Heart left ventricle (tissue), 13 donors: ENCODE measurements at regions not wholly inside any gene's neighbourhood (a gene's known extent, or its start where the extent isn't known, plus 50 kb on each side); places are given as distances from the start of the nearest gene placed in this dataset.

Experiments used
- CTCF ChIP-seq, 12 donors: fragments of 200-600 bp; sonication (generic) in 4 of 12; IDR thresholded peaks; one replicate each; pipeline versions ENCODE4 v1.5.0 to v1.8.0; 2018 to 2022; ENCODE audit warnings: antibody characterized with exemption in 12 of 12, mild to moderate bottlenecking in 5 of 12
- POLR2A ChIP-seq, 2 donors: fragments of 450-650 bp; IDR thresholded peaks; one replicate each; pipeline ENCODE4 v1.6.1; 2017; ENCODE audit warnings: antibody characterized with exemption in 2 of 2, mild to moderate bottlenecking in 2 of 2, moderate library complexity in 2 of 2
- donor health status: ischemic (EF 13 %, LVEDD 7.1; RV severe dilation, severe dysfunction).
- donor health status: DM: no; HTN: yes; CAD: no.
- donor health status: DM: no; HTN: no; CAD: no.
- donor health status: ischemic (EF 25% LVEDD 6.9; RV normal size, moderate dysfunction).
- donor health status: ischemic (EF 25% LVEDD 5.7; RV mildly dilated, moderate dysfunction).
- donor health status: ischemic (EF 35%, LVEDD 5.7; RV mildly dilated, moderate dysfunction).
- donor health status: nonischemic (EF 11% LVEDD 7.7; RV severe dilation, severe dysfunction).
- donor health status: DM: yes; HTN: yes; CAD: no.
- donor health status: PGD.
- donor health status: ischemic (EF 29% LVEDD 5.4; RV normal size, mild dysfunction).
- donor health status: nonischemic (EF 23%, LVEDD 6.1; RV moderate dilation, normal function).

- TF ChIP-seq POLR2A (IDR thresholded peaks at IDR 0.05) (no peak), CTCF (IDR thresholded peaks at IDR 0.05) (no peak)
Measured at GRCh38 chrX:68936608-68937007, 107.8 kb downstream of the EFNB1 start.
